HG03159 (cell line): ENCODE measurements at regions not wholly inside any gene's neighbourhood (a gene's known extent, or its start where the extent isn't known, plus 50 kb on each side); places are given as distances from the start of the nearest gene placed in this dataset.
"Not testable (repeated sequence)": the region's sequence is repeated elsewhere in the genome, so short reads cannot be mapped to it uniquely, and the experiment has no call there.

Experiments used
- ATAC-seq: cut with Tn5 transposase; IDR thresholded peaks from one replicate; pipeline ENCODE4 v1.9.1; 2021; ENCODE audit warnings: mild to moderate bottlenecking, moderate library complexity; ENCODE audit not compliant: unreplicated experiment

DNA sequence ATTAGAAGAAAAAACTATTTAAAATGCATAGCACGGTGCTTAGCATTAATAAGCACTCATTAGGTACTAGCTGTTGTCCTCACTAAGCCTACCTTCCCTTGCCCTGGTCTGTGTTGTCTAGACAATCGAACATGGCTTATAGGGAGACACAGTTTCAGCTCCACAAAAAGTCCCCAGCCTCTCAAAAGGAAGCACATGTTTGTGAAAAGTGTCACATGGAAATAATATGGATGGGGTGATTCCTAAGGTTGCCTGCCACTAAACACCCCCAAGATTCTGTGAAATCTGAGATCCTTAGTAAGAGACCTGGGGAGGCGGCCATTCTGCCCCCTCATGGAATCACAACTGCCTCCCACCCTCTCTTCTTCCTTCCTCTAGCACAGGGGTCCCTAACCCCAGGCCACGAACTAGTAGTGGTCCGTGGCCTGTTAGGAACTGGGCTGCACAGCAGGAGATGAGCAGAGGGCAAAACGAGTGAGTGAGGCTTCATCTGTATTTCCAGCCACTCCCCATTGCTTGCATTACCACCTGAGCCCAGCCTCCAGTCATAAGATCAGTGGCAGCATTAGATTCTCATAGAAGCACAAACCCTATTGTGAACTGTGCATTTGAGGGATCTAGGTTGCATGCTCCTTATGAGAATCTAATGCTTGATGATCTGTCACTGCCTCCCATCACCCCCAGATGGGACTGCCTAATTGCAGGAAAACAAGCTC, 59.6 kb upstream of the NDUFV2 start:
- ATAC-seq: no peak

DNA sequence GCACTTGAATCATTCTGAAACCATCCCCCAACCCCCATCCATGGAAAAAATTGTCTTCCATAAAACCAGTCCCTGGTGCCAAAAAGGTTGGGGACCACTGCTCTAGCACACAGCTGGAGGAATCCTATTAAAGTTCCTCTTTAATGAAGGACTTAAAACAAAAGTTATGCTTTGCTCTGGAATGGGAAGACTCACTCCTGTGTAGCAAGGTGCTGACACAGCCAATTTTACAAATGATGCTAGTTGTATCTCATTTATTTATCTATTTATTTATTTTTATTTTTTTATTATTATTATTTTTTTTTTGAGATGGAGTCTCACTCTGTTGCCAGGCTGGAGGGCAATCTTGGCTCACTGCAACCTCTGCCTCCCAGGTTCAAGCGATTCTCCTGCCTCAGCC, 58.9 kb upstream of the NDUFV2 start:
- no peak for ATAC-seq

DNA sequence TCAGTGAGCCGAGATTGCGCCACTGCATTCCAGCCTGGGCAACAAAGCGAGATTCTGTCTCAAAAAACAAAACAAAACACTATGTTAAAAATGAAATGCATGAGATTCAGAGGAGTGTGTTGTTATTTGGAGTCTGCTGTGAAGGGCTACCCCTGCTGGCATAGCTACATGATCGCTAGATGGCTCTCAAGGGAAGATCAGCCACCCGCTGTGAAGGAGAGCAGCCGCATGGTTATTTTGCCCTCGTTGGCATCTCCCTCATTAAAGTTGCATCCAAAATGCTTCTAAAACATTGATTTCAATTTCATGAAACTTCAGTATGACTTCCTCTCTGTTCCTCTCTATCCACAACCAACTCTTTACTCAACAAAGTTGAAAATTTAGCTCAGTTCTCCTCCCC, 54.8 kb upstream of the NDUFV2 start:
- no peak for ATAC-seq

DNA sequence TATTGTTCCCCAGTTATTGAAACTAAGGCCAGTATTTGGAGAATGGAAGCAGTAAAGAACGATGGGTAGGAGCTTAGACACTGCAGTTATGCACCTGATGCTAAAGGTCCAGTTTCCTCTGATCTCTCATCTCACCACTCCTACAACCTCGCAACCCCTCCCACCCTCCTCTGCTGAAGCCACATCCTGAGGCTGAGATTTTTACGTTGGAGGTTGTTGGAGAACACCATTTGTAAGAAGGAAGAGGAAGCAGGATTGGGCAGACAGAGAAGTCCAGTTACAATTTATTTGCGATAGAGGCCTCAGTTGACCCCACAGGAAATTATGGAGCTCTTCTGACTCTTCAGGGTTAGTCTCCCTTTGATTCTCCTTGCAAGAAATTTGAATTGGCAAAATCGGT, 54.3 kb upstream of the NDUFV2 start:
- no peak for ATAC-seq

DNA sequence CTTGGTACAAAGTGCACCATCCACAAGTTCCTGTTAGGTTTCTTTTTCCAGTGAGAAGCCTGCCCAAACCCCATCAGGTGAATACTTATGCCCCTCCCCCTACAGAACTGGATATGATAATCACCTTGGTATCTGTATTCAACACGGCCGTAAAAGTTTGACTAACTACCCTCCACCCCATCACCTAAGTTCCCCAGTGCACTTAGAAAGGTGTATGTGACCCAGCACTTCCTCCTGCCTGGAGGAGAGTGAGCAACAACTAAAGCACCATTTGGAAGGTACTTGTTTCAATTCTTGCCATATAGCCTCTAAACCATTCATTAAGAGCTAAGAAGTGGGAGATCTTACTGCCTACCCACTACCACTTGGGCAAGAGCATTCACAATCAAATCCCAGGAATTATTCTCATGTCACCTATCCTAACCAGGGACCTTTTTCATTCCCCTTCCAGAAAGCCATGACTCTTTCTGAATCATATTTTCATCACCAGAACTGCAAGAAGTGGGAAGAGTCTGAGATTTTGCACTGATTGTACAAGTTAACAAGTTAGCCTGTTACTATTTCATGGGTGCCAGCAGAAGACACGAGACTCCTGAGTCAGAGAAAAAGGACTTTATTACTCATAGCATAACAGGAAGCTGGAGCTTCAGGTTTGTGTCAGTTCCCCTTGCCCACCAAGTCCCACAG, 53.5 kb upstream of the NDUFV2 start:
- ATAC-seq: no peak

DNA sequence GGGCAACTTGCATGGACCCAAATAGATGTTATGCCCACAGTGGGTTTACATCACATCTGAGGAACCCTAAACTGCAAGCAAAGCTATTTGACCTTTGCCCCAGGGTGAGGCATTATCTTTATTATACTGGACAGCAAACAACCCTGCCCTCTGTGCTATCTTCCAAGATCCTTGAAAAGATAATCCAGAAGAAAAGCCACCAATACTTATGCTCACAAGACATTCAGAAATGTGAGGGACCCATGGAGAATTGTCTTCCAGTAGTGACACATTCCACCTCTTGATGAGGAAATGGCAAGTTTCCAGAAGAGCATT, 53.0 kb upstream of the NDUFV2 start:
- ATAC-seq: no peak

DNA sequence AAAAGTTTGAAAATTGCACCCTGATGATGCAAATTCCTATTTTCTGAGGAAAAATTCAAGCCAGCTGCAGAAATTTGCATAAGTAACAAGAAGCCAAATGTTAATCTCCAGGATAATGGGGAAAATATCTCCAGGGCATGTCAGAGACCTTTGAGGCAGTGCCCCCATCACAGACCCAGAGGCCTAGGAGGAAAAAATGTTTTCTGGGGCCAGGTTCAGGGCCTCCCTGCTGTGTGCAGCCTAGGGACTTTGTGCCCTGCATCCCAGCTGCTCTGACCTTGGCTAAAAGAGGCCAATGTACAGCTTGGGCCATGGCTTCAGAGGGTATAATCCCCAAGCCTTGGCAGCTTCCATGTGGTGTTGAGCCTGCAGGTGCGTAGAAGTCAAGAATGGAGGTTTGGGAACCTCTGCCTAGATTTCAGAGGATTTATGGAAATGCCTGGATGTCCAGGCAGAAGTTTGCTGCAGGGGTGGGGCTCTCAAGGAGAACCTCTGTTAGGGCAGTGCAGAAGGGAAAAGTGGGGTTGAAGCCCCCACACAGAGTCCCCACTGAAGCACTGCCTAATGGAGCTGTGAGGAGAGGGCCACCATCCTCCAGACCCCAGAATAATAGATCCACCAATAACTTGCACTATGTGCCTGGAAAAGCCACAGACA, 51.7 kb upstream of the NDUFV2 start:
- not testable (repeated sequence) for ATAC-seq
